ENCODE measurements at regions not wholly inside any gene's neighbourhood (a gene's known extent, or its start where the extent isn't known, plus 50 kb on each side); places are given as distances from the start of the nearest gene placed in this dataset.

GRCh38 chr21:38930853-38931252, 125.1 kb downstream of the ETS2 start:
- DNase-seq: peak; percentile 74
- no peaks in the 10 kb centered on the region for H3K9me1 ChIP-seq (ENCODE audit: insufficient read depth, low read length)
- H3K9ac ChIP-seq (ENCODE audit: low read depth, low read length): no peak overlapping the region
- ChIA-PET CTCF (no interaction called here), POLR2A (ENCODE audit: unreplicated experiment) (no interaction called here)
- H2BK20ac ChIP-seq (ENCODE audit: low read depth, low read length): peak overlapping the region; percentile 72; the same call in 1 of the 2 replicates
- no peak overlapping the region for H3K23ac ChIP-seq (ENCODE audit: low read depth, low read length)
- WGBS, 2 experiments (ENCODE audit: extremely low coverage in 2 of 2, insufficient read length in 1 of 2): no CpG with 5 or more reads among the region's 3 CpGs
- H3K27me3 ChIP-seq (ENCODE audit: control insufficient read depth, insufficient read depth, low read length): peaks cover 3% of the 10 kb centered on the region; the same call in 1 of the 2 replicates
- H3K27ac ChIP-seq (ENCODE audit: insufficient read depth, low read length): peak overlapping the region; percentile 67; the same call in 1 of the 2 replicates
- H3K4me2 ChIP-seq (ENCODE audit: low read depth, low read length): no peak overlapping the region; the same call in 1 of the 2 replicates
- H3K36me3 ChIP-seq (ENCODE audit: control insufficient read depth, insufficient read depth, low read length): no peaks in the 10 kb centered on the region
- H3K56ac ChIP-seq (ENCODE audit: extremely low read depth, insufficient read depth, low read length): no peak overlapping the region
- no peaks in the 10 kb centered on the region for H4K20me1 ChIP-seq (ENCODE audit: insufficient read depth, low read length)
- H4K91ac ChIP-seq (ENCODE audit: insufficient read depth, low read depth, low read length): peak overlapping the region; percentile 66; the same call in 1 of the 2 replicates
- no peaks in the 10 kb centered on the region for H3K79me1 ChIP-seq (ENCODE audit: low read depth in 1 of 2, low read length in 2 of 2)
- no TSS peak for BruUV-seq (replicated peaks)
- intact Hi-C loops (cut with micrococcal nuclease) (no loop called here), dilution Hi-C loops (cut with HindIII; ENCODE audit: low sequenced_read_pairs, unreplicated experiment) (no loop called here), in situ Hi-C loops (cut with MboI; ENCODE audit: low sequenced_read_pairs) (no loop called here)
- ATAC-seq (ENCODE audit: low read depth): peak; percentile 69
- peaks cover 5% of the 10 kb centered on the region for H3K4me1 ChIP-seq (ENCODE audit: control insufficient read depth, insufficient read depth, low read length)
- no peak overlapping the region for H3K4me3 ChIP-seq (ENCODE audit: insufficient read depth, low read depth, low read length)
- TF ChIP-seq MAZ (IDR thresholded peaks at IDR 0.05; ENCODE audit: borderline replicate concordance, low read depth, low read length) (peak; percentile 66; the same call in 1 of the 2 replicates), CEBPB (IDR thresholded peaks at IDR 0.05; ENCODE audit: low read depth, low read length) (peak; percentile 97), RFX5 (IDR thresholded peaks at IDR 0.05; ENCODE audit: low read depth, low read length) (no peak)
- TF ChIP-seq, protein P1, sequence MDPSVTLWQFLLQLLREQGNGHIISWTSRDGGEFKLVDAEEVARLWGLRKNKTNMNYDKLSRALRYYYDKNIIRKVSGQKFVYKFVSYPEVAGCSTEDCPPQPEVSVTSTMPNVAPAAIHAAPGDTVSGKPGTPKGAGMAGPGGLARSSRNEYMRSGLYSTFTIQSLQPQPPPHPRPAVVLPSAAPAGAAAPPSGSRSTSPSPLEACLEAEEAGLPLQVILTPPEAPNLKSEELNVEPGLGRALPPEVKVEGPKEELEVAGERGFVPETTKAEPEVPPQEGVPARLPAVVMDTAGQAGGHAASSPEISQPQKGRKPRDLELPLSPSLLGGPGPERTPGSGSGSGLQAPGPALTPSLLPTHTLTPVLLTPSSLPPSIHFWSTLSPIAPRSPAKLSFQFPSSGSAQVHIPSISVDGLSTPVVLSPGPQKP (IDR thresholded peaks at IDR 0.05; ENCODE audit: borderline replicate concordance, low read depth, low read length): no peak
- H2AK9ac ChIP-seq (replicated peaks; ENCODE audit: low read depth, low read length, poor library complexity): no peak overlapping the region
- H3K14ac ChIP-seq (replicated peaks; ENCODE audit: low read depth, low read length): peak overlapping the region; percentile 81
- no peak overlapping the region; the same call in 1 of the 2 replicates for H4K5ac ChIP-seq (ENCODE audit: low read depth, low read length)
- peaks cover 2% of the 10 kb centered on the region; the same call in 1 of the 2 replicates for H3K9me3 ChIP-seq (ENCODE audit: control insufficient read depth, insufficient read depth, low read length)
- no peak overlapping the region for H2AK5ac ChIP-seq (ENCODE audit: low read depth, low read length)
- H2AFZ ChIP-seq (replicated peaks; ENCODE audit: low read length, poor library complexity): no peak overlapping the region
- H3K4ac ChIP-seq (ENCODE audit: low read depth, low read length): peak overlapping the region; percentile 67
- peak overlapping the region; percentile 3 to 44; a peak in 1 of 4 replicates for H4K8ac ChIP-seq (ENCODE audit: low read depth in 2 of 2, low read length in 2 of 2)
- H2BK120ac ChIP-seq (ENCODE audit: low read depth, low read length): peak overlapping the region; percentile 70; the same call in 1 of the 2 replicates
- H2BK5ac ChIP-seq (ENCODE audit: low read depth, low read length, poor library complexity, severe bottlenecking): peak overlapping the region; percentile 9
- peak overlapping the region; percentile 31; the same call in 1 of the 2 replicates for H3K18ac ChIP-seq (ENCODE audit: low read depth, low read length)
- peak overlapping the region; percentile 29; the same call in 1 of the 3 replicates for H2BK15ac ChIP-seq (ENCODE audit: low read depth, low read length)
